Astrocyte (in vitro differentiated cells and primary cell): ENCODE measurements at regions not wholly inside any gene's neighbourhood (a gene's known extent, or its start where the extent isn't known, plus 50 kb on each side); places are given as distances from the start of the nearest gene placed in this dataset.
"Not testable (repeated sequence)": the region's sequence is repeated elsewhere in the genome, so short reads cannot be mapped to it uniquely, and the experiment has no call there.

ENCODE experiments used
- DNase-seq: peaks from one replicate; pipeline ENCODE4 v3.0.0-alpha.2; 2010; ENCODE audit warnings: low read depth
- FAIRE-seq: peaks from 2 replicates; lab custom pipeline; 2011; peaks lifted over from hg19 to GRCh38; lab: Jason Lieb, UNC
- H2AFZ ChIP-seq: 2 replicates; pipeline ENCODE4 v1.6.0; 2012; ENCODE audit warnings: low read depth, low read length, inconsistent platforms
- H3K27ac ChIP-seq: 2 replicates; pipeline ENCODE4 v1.5.1; 2011; ENCODE audit warnings: low read depth, low read length, inconsistent platforms
- H3K27me3 ChIP-seq: 2 replicates; pipeline ENCODE4 v1.6.0; 2011; ENCODE audit warnings: low read length, inconsistent platforms; ENCODE audit not compliant: insufficient read depth
- H3K36me3 ChIP-seq: 2 replicates; pipeline ENCODE4 v1.5.1; 2011; ENCODE audit warnings: low read length, inconsistent platforms; ENCODE audit not compliant: insufficient read depth
- H3K4me1 ChIP-seq: 2 replicates; pipeline ENCODE4 v1.5.1; 2011; ENCODE audit warnings: low read length, inconsistent platforms; ENCODE audit not compliant: insufficient read depth
- H3K4me2 ChIP-seq: 2 replicates; pipeline ENCODE4 v1.6.0; 2012; ENCODE audit warnings: low read length, inconsistent platforms
- H3K4me3 ChIP-seq: 2 replicates; pipeline ENCODE4 v1.5.1; 2011; ENCODE audit warnings: low read depth, mild to moderate bottlenecking, low read length, inconsistent platforms; ENCODE audit not compliant: insufficient read depth
- H3K79me2 ChIP-seq: 2 replicates; pipeline ENCODE4 v1.6.0; 2012; ENCODE audit warnings: mild to moderate bottlenecking, low read length, inconsistent platforms; ENCODE audit not compliant: insufficient read depth
- H3K9ac ChIP-seq: 2 replicates; pipeline ENCODE4 v1.6.0; 2012; ENCODE audit warnings: mild to moderate bottlenecking, low read length, inconsistent platforms
- H3K9me3 ChIP-seq: 2 replicates; pipeline ENCODE4 v1.5.1; 2012; ENCODE audit warnings: low read depth, mild to moderate bottlenecking, low read length, inconsistent platforms; ENCODE audit not compliant: insufficient read depth
- H4K20me1 ChIP-seq: 2 replicates; pipeline ENCODE4 v1.6.0; 2012; ENCODE audit warnings: low read length, inconsistent platforms; ENCODE audit not compliant: insufficient read depth
- H3K27ac Mint-ChIP-seq: one replicate; pipeline ENCODE4 v1.8.0; 2021; ENCODE audit warnings: mild to moderate bottlenecking, mixed read lengths; ENCODE audit not compliant: unreplicated experiment
- H3K27me3 Mint-ChIP-seq: one replicate; pipeline ENCODE4 v1.8.0; 2021; ENCODE audit warnings: low read depth, mixed read lengths; ENCODE audit not compliant: unreplicated experiment
- H3K36me3 Mint-ChIP-seq: one replicate; pipeline ENCODE4 v1.8.0; 2021; ENCODE audit warnings: low read depth, mixed read lengths; ENCODE audit not compliant: unreplicated experiment
- H3K4me1 Mint-ChIP-seq: one replicate; pipeline ENCODE4 v1.8.0; 2021; ENCODE audit warnings: low read depth, mixed read lengths; ENCODE audit not compliant: unreplicated experiment
- H3K4me3 Mint-ChIP-seq: one replicate; pipeline ENCODE4 v1.8.0; 2021; ENCODE audit warnings: mild to moderate bottlenecking, moderate library complexity, mixed read lengths; ENCODE audit not compliant: unreplicated experiment
- H3K9me3 Mint-ChIP-seq: one replicate; pipeline ENCODE4 v1.8.0; 2021; ENCODE audit warnings: mild to moderate bottlenecking, mixed read lengths; ENCODE audit not compliant: unreplicated experiment
- CTCF ChIP-seq: IDR thresholded peaks from 2 replicates; pipeline ENCODE4 v1.5.1; 2011; ENCODE audit warnings: low read depth, mild to moderate bottlenecking, inconsistent platforms, low read length, moderate library complexity; ENCODE audit not compliant: insufficient read depth
- EZH2 ChIP-seq: IDR thresholded peaks from 2 replicates; pipeline ENCODE4 v1.6.1; 2012; ENCODE audit warnings: mild to moderate bottlenecking, low read length, inconsistent platforms; ENCODE audit not compliant: insufficient read depth

- DNase-seq, result no peak
- H3K27ac ChIP-seq, result no peak overlapping the region
- H3K27me3 Mint-ChIP-seq, result no peaks in the 10 kb centered on the region
- no peak overlapping the region for H3K27ac Mint-ChIP-seq
- no peak overlapping the region for H2AFZ ChIP-seq
- no peak overlapping the region for H3K4me3 ChIP-seq
- peaks cover 29% of the 10 kb centered on the region for H3K9me3 Mint-ChIP-seq
- peaks cover 20% of the 10 kb centered on the region for H3K9me3 ChIP-seq
- no peaks in the 10 kb centered on the region for H3K36me3 ChIP-seq
- H3K27me3 ChIP-seq, result no peaks in the 10 kb centered on the region
- H3K4me1 Mint-ChIP-seq, result peaks cover 6% of the 10 kb centered on the region
- H3K4me3 Mint-ChIP-seq, result no peak overlapping the region
- no peak overlapping the region for H3K9ac ChIP-seq
- no peak overlapping the region for H3K4me2 ChIP-seq
- FAIRE-seq, result no peak
- TF ChIP-seq CTCF, result no peak
- no peak for TF ChIP-seq EZH2
- H3K36me3 Mint-ChIP-seq, result peaks cover 2% of the 10 kb centered on the region
- no peaks in the 10 kb centered on the region for H3K4me1 ChIP-seq
- H4K20me1 ChIP-seq, result no peaks in the 10 kb centered on the region
- no peaks in the 10 kb centered on the region for H3K79me2 ChIP-seq
Measured at GRCh38 chr22:49391436-49391835, 436.2 kb downstream of the BRD1 start.

- TF ChIP-seq CTCF, result no peak
- no peak for FAIRE-seq
- H3K4me1 ChIP-seq, result no peaks in the 10 kb centered on the region
- Mint-ChIP-seq H3K4me1 (peaks cover 4% of the 10 kb centered on the region), H3K27me3 (no peaks in the 10 kb centered on the region), H3K36me3 (peaks cover under 1% of the 10 kb centered on the region), H3K27ac (no peak overlapping the region), H3K9me3 (peaks cover 26% of the 10 kb centered on the region), H3K4me3 (no peak overlapping the region)
- H3K27ac ChIP-seq, result no peak overlapping the region
- no peak for DNase-seq
- no peak overlapping the region for H2AFZ ChIP-seq
- H3K4me2 ChIP-seq, result no peak overlapping the region
- H4K20me1 ChIP-seq, result no peaks in the 10 kb centered on the region
- H3K79me2 ChIP-seq, result no peaks in the 10 kb centered on the region
- H3K36me3 ChIP-seq, result no peaks in the 10 kb centered on the region
- H3K9me3 ChIP-seq, result peaks cover 20% of the 10 kb centered on the region
- no peaks in the 10 kb centered on the region for H3K27me3 ChIP-seq
- H3K9ac ChIP-seq, result no peak overlapping the region
- H3K4me3 ChIP-seq, result no peak overlapping the region
Measured at GRCh38 chr22:49390954-49391353, 436.7 kb downstream of the BRD1 start.

DNA sequence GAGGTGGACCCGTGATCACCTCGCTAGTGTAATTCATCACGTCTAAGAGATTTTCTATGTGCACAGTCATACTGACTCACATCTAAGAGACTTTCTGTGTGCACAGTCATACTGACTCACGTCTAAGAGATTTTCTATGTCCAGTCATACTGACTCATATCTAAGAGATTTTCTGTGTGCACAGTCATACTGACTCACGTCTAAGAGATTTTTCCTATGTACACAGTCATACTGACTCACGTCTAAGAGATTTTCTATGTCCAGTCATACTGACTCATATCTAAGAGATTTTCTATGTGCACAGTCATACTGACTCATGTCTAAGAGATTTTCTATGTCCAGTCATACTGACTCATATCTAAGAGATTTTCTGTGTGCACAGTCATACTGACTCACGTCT, 443.8 kb downstream of the BRD1 start:
- not testable (repeated sequence) for H3K9ac ChIP-seq, H4K20me1 ChIP-seq, H3K36me3 ChIP-seq, H3K27ac ChIP-seq, H3K27me3 ChIP-seq, H3K4me2 ChIP-seq, H3K4me1 ChIP-seq, FAIRE-seq, H2AFZ ChIP-seq, H3K36me3 Mint-ChIP-seq, DNase-seq, H3K4me1 Mint-ChIP-seq, H3K4me3 Mint-ChIP-seq, H3K27me3 Mint-ChIP-seq, H3K4me3 ChIP-seq, H3K79me2 ChIP-seq
- Mint-ChIP-seq H3K9me3 (peaks cover 19% of the 10 kb centered on the region), H3K27ac (peak overlapping the region; percentile 92)
- H3K9me3 ChIP-seq, result peaks cover 21% of the 10 kb centered on the region
